Mammary epithelial cell (primary cell): ENCODE measurements at regions not wholly inside any gene's neighbourhood (a gene's known extent, or its start where the extent isn't known, plus 50 kb on each side); places are given as distances from the start of the nearest gene placed in this dataset.

ENCODE experiments used
- EZH2 ChIP-seq: IDR thresholded peaks from 2 replicates; pipeline ENCODE4 v1.6.1; 2012; ENCODE audit warnings: low read length, inconsistent platforms, borderline replicate concordance
- TF ChIP-seq, protein P1 (sequence below), 2 donors: IDR thresholded peaks in 1 of 2; conservative IDR thresholded peaks in 1 of 2; 2 replicates each; pipeline ENCODE4 v1.5.1; 2011 to 2012; ENCODE audit warnings: inconsistent platforms in 2 of 2, low read length in 2 of 2, mild to moderate bottlenecking in 2 of 2, control low read depth in 1 of 2, low read depth in 1 of 2; ENCODE audit not compliant: insufficient read depth in 1 of 2; ENCODE audit errors: extremely low read depth in 1 of 2

DNA sequence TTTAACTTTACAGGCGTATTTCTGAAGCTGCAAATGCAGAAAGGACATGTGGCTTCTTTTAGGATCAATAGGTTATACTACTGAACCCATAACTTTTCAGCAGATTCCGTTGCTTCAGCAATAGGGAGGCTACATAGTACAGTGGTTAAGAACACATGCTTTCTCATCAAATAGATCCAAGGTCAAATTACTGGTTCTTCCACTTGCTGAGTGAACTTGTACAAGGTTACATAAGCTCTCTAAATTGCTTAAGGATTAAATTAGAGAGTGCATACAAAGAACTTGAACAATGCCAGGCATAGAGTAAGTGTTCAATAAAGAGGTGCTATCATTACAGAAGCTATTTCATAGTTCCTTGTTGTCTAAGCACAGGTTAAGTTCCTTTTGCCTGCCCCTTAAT lies 129.6 kb downstream of the BARX2 start:
- TF ChIP-seq, protein P1, sequence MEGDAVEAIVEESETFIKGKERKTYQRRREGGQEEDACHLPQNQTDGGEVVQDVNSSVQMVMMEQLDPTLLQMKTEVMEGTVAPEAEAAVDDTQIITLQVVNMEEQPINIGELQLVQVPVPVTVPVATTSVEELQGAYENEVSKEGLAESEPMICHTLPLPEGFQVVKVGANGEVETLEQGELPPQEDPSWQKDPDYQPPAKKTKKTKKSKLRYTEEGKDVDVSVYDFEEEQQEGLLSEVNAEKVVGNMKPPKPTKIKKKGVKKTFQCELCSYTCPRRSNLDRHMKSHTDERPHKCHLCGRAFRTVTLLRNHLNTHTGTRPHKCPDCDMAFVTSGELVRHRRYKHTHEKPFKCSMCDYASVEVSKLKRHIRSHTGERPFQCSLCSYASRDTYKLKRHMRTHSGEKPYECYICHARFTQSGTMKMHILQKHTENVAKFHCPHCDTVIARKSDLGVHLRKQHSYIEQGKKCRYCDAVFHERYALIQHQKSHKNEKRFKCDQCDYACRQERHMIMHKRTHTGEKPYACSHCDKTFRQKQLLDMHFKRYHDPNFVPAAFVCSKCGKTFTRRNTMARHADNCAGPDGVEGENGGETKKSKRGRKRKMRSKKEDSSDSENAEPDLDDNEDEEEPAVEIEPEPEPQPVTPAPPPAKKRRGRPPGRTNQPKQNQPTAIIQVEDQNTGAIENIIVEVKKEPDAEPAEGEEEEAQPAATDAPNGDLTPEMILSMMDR (conservative IDR thresholded peaks at IDR 0.05 in 1 of 2, IDR thresholded peaks at IDR 0.05 in 1 of 2; ENCODE audit: extremely low read depth in 1 of 2, insufficient read depth in 1 of 2, low read depth in 1 of 2, low read length in 2 of 2) = no peak
- TF ChIP-seq EZH2 = no peak
